Neural progenitor cell (in vitro differentiated cells): ENCODE measurements at regions not wholly inside any gene's neighbourhood (a gene's known extent, or its start where the extent isn't known, plus 50 kb on each side); places are given as distances from the start of the nearest gene placed in this dataset.
A peak's percentile ranks its signal among the peaks of the same experiment; 100 is the strongest.

Experiments
- DNase-seq: peaks from one replicate; pipeline ENCODE4 v3.0.0-alpha.2; 2016; ENCODE audit warnings: low spot score
- H2AFZ ChIP-seq: fragments of 200-600 bp; sonication (generic); replicated peaks from 2 replicates; pipeline ENCODE4 v1.6.1; 2016; ENCODE audit warnings: antibody characterized with exemption
- H3F3A ChIP-seq: fragments of 200-600 bp; sonication (generic); 2 replicates; pipeline ENCODE4 v1.6.1; 2016; ENCODE audit warnings: antibody characterized with exemption, low read depth
- H3K27ac ChIP-seq: fragments of 200-600 bp; sonication (generic); 2 replicates; pipeline ENCODE4 v1.5.1; 2016; ENCODE audit warnings: mild to moderate bottlenecking
- H3K27me3 ChIP-seq: fragments of 200-600 bp; sonication (generic); 2 replicates; pipeline ENCODE4 v1.6.1; 2016; ENCODE audit warnings: mild to moderate bottlenecking, moderate library complexity
- H3K36me3 ChIP-seq: fragments of 200-600 bp; sonication (generic); 2 replicates; pipeline ENCODE4 v1.5.1; 2016
- H3K4me1 ChIP-seq: fragments of 200-600 bp; sonication (generic); 2 replicates; pipeline ENCODE4 v1.6.1; 2016; ENCODE audit warnings: mixed run types
- H3K4me2 ChIP-seq: fragments of 200-600 bp; sonication (generic); 2 replicates; pipeline ENCODE4 v1.6.1; 2016
- H3K4me3 ChIP-seq: fragments of 200-600 bp; sonication (generic); 2 replicates; pipeline ENCODE4 v1.5.1; 2016
- H3K79me2 ChIP-seq: fragments of 200-600 bp; sonication (generic); 2 replicates; pipeline ENCODE4 v1.6.1; 2016; ENCODE audit warnings: low read depth
- H3K9ac ChIP-seq: fragments of 200-600 bp; sonication (generic); 2 replicates; pipeline ENCODE4 v1.6.1; 2016
- H3K9me3 ChIP-seq: fragments of 200-600 bp; sonication (generic); 2 replicates; pipeline ENCODE4 v1.5.1; 2016; ENCODE audit warnings: low read depth
- H4K20me1 ChIP-seq: fragments of 200-600 bp; sonication (generic); 2 replicates; pipeline ENCODE4 v1.6.1; 2016; ENCODE audit warnings: low read depth
- H3K27ac Mint-ChIP-seq: 3 replicates; pipeline ENCODE4 v1.8.0; 2021; ENCODE audit warnings: mixed read lengths
- H3K27me3 Mint-ChIP-seq: 2 replicates; pipeline ENCODE4 v1.8.0; 2022; ENCODE audit warnings: low read depth, mild to moderate bottlenecking, inconsistent platforms, moderate library complexity, mixed read lengths; ENCODE audit not compliant: insufficient read depth
- H3K36me3 Mint-ChIP-seq: 3 replicates; pipeline ENCODE4 v1.8.0; 2021; ENCODE audit warnings: mixed read lengths
- H3K4me1 Mint-ChIP-seq: 3 replicates; pipeline ENCODE4 v1.8.0; 2021; ENCODE audit warnings: mixed read lengths
- H3K4me3 Mint-ChIP-seq: 3 replicates; pipeline ENCODE4 v1.8.0; 2021; ENCODE audit warnings: mild to moderate bottlenecking, moderate library complexity, mixed read lengths
- H3K9me3 Mint-ChIP-seq: 3 replicates; pipeline ENCODE4 v1.8.0; 2020; ENCODE audit warnings: mixed read lengths
- EZH2 ChIP-seq: fragments of 200-600 bp; sonication (generic); IDR thresholded peaks from 2 replicates; pipeline ENCODE4 v1.6.1; 2017; ENCODE audit warnings: antibody characterized with exemption, mild to moderate bottlenecking, moderate library complexity
- EZH2phosphoT487 ChIP-seq: fragments of 200-600 bp; sonication (generic); IDR thresholded peaks from 2 replicates; pipeline ENCODE4 v1.6.1; 2017; ENCODE audit warnings: antibody characterized with exemption
- TF ChIP-seq, protein P1 (sequence below): fragments of 200-600 bp; sonication (generic); IDR thresholded peaks from 2 replicates; pipeline ENCODE4 v1.5.1; 2017; ENCODE audit warnings: antibody characterized with exemption, mild to moderate bottlenecking

DNA sequence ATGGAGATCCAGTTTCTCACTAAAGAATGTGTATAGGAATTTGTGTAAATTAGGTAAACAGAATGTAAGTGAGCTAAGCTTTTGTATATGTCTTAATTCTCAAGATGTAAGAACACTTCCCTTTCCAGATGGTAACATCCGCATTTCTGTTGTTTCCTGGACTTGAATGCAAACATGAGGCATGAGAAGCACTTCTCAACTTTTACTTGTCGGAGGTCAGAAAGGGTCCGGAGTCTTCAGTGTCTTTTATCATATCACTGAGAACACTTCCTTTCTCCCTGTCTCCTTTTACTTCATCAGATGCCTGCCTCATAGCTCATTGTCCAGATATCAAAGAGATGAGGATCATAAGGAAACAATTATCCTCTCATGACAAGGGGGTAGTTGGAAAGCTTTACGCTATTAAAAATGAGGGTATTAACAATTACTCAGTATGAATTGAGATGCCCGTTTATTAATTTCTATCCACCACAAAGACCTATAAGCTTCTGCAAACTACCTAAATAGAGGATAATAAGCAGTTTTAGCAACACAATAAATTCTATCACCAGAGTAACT, 214.1 kb upstream of the FLRT2 start:
- TF ChIP-seq EZH2, result no peak
- TF ChIP-seq, protein P1, sequence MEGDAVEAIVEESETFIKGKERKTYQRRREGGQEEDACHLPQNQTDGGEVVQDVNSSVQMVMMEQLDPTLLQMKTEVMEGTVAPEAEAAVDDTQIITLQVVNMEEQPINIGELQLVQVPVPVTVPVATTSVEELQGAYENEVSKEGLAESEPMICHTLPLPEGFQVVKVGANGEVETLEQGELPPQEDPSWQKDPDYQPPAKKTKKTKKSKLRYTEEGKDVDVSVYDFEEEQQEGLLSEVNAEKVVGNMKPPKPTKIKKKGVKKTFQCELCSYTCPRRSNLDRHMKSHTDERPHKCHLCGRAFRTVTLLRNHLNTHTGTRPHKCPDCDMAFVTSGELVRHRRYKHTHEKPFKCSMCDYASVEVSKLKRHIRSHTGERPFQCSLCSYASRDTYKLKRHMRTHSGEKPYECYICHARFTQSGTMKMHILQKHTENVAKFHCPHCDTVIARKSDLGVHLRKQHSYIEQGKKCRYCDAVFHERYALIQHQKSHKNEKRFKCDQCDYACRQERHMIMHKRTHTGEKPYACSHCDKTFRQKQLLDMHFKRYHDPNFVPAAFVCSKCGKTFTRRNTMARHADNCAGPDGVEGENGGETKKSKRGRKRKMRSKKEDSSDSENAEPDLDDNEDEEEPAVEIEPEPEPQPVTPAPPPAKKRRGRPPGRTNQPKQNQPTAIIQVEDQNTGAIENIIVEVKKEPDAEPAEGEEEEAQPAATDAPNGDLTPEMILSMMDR, result no peak
- no peak for TF ChIP-seq EZH2phosphoT487
- no peak overlapping the region for H2AFZ ChIP-seq
- H3F3A ChIP-seq, result peaks cover 10% of the 10 kb centered on the region
- no peaks in the 10 kb centered on the region for H3K9me3 ChIP-seq
- no peaks in the 10 kb centered on the region for H4K20me1 ChIP-seq
- no peaks in the 10 kb centered on the region for H3K27me3 ChIP-seq
- no peak overlapping the region for H3K27ac ChIP-seq
- Mint-ChIP-seq H3K36me3 (no peaks in the 10 kb centered on the region), H3K27ac (peak overlapping the region; percentile 15), H3K27me3 (peaks cover 2% of the 10 kb centered on the region), H3K4me1 (peaks cover 48% of the 10 kb centered on the region), H3K9me3 (no peaks in the 10 kb centered on the region), H3K4me3 (no peak overlapping the region)
- DNase-seq, result no peak
- H3K79me2 ChIP-seq, result no peaks in the 10 kb centered on the region
- H3K9ac ChIP-seq, result no peak overlapping the region
- no peaks in the 10 kb centered on the region for H3K36me3 ChIP-seq
- H3K4me1 ChIP-seq, result peaks cover 53% of the 10 kb centered on the region
- no peak overlapping the region for H3K4me2 ChIP-seq
- no peak overlapping the region for H3K4me3 ChIP-seq

- H3F3A ChIP-seq, result peaks cover 10% of the 10 kb centered on the region
- no peak overlapping the region for H3K4me3 ChIP-seq
- Mint-ChIP-seq H3K4me1 (peaks cover 48% of the 10 kb centered on the region), H3K27ac (no peak overlapping the region), H3K4me3 (no peak overlapping the region), H3K27me3 (peaks cover 2% of the 10 kb centered on the region), H3K36me3 (no peaks in the 10 kb centered on the region), H3K9me3 (no peaks in the 10 kb centered on the region)
- no peaks in the 10 kb centered on the region for H3K9me3 ChIP-seq
- H2AFZ ChIP-seq, result no peak overlapping the region
- no peaks in the 10 kb centered on the region for H3K27me3 ChIP-seq
- no peak for DNase-seq
- no peak overlapping the region for H3K4me2 ChIP-seq
- no peak overlapping the region for H3K9ac ChIP-seq
- TF ChIP-seq EZH2 (no peak), EZH2phosphoT487 (no peak)
- TF ChIP-seq, protein P1, result no peak
- H3K79me2 ChIP-seq, result no peaks in the 10 kb centered on the region
- H3K4me1 ChIP-seq, result peaks cover 51% of the 10 kb centered on the region
- H3K36me3 ChIP-seq, result no peaks in the 10 kb centered on the region
- H3K27ac ChIP-seq, result no peak overlapping the region
- no peaks in the 10 kb centered on the region for H4K20me1 ChIP-seq
Measured at GRCh38 chr14:85316701-85317410, 213.1 kb upstream of the FLRT2 start.

- Mint-ChIP-seq H3K27me3 (peaks cover 2% of the 10 kb centered on the region), H3K36me3 (no peaks in the 10 kb centered on the region), H3K9me3 (no peaks in the 10 kb centered on the region), H3K4me1 (peaks cover 47% of the 10 kb centered on the region), H3K4me3 (no peak overlapping the region), H3K27ac (no peak overlapping the region)
- Histone ChIP-seq H3K4me2 (no peak overlapping the region), H3K36me3 (no peaks in the 10 kb centered on the region), H3K4me1 (peaks cover 44% of the 10 kb centered on the region), H3K27ac (no peak overlapping the region), H3K4me3 (no peak overlapping the region), H3F3A (peaks cover 10% of the 10 kb centered on the region), H3K79me2 (no peaks in the 10 kb centered on the region), H3K9ac (no peak overlapping the region), H3K9me3 (no peaks in the 10 kb centered on the region), H3K27me3 (no peaks in the 10 kb centered on the region), H4K20me1 (no peaks in the 10 kb centered on the region), H2AFZ (no peak overlapping the region)
- TF ChIP-seq EZH2, result no peak
- TF ChIP-seq EZH2phosphoT487, result no peak
- TF ChIP-seq, protein P1, result no peak
- no peak for DNase-seq
Measured at GRCh38 chr14:85317491-85318021, 212.4 kb upstream of the FLRT2 start.
